Fibroblast of the aortic adventitia (primary cell): ENCODE measurements at regions not wholly inside any gene's neighbourhood (a gene's known extent, or its start where the extent isn't known, plus 50 kb on each side); places are given as distances from the start of the nearest gene placed in this dataset.

Experiments
- DNase-seq: peaks from one replicate; pipeline ENCODE4 v3.0.0-alpha.2; 2010; ENCODE audit warnings: low read depth
- H3K4me3 ChIP-seq: 2 replicates; pipeline ENCODE4 v1.5.1; 2011; ENCODE audit warnings: low read depth, mild to moderate bottlenecking, control low read depth, low read length, moderate library complexity
- CTCF ChIP-seq: IDR thresholded peaks from 2 replicates; pipeline ENCODE4 v1.5.1; 2011; ENCODE audit warnings: mild to moderate bottlenecking, low read length, control low read depth, inconsistent platforms; ENCODE audit not compliant: insufficient read depth

- DNase-seq: no peak
- no peak overlapping the region for H3K4me3 ChIP-seq
- TF ChIP-seq CTCF: no peak
These were observed 1531.4 kb upstream of the SLC10A2 start for GRCh38 chr13:104597546-104598180.

- no peak for DNase-seq
- no peak for TF ChIP-seq CTCF
- no peak overlapping the region for H3K4me3 ChIP-seq
These were observed 1529.3 kb upstream of the SLC10A2 start for GRCh38 chr13:104595511-104595910.

- no peak overlapping the region for H3K4me3 ChIP-seq
- DNase-seq: no peak
- TF ChIP-seq CTCF: no peak
These were observed 1528.6 kb upstream of the SLC10A2 start for GRCh38 chr13:104594806-104595205.

GRCh38 chr13:104593693-104594092 is 1527.5 kb upstream of the SLC10A2 start:
- no peak for DNase-seq
- no peak for TF ChIP-seq CTCF
- H3K4me3 ChIP-seq: no peak overlapping the region

GRCh38 chr13:104593251-104593576 is 1527.0 kb upstream of the SLC10A2 start:
- no peak for TF ChIP-seq CTCF
- no peak for DNase-seq

GRCh38 chr13:104592545-104593250 is 1526.5 kb upstream of the SLC10A2 start:
- DNase-seq: no peak
- no peak for TF ChIP-seq CTCF
- H3K4me3 ChIP-seq: no peak overlapping the region

More at GRCh38 chr13:104593251-104593576, 1527.0 kb upstream of the SLC10A2 start:
- no peak overlapping the region for H3K4me3 ChIP-seq
